Lower leg skin (tissue), 3 donors: ENCODE measurements at regions not wholly inside any gene's neighbourhood (a gene's known extent, or its start where the extent isn't known, plus 50 kb on each side); places are given as distances from the start of the nearest gene placed in this dataset.

Experiments
- CTCF ChIP-seq, 3 donors: fragments of 450-650 bp; IDR thresholded peaks; one replicate each; pipeline ENCODE4 v1.5.1; 2016; ENCODE audit warnings: antibody characterized with exemption in 3 of 3, mild to moderate bottlenecking in 3 of 3, moderate library complexity in 2 of 3
- POLR2A ChIP-seq, 2 donors: fragments of 450-650 bp; IDR thresholded peaks; one replicate each; pipeline ENCODE4 v1.6.1; 2016 to 2017; ENCODE audit warnings: antibody characterized with exemption in 2 of 2, mild to moderate bottlenecking in 1 of 2, moderate library complexity in 1 of 2

GRCh38 chr15:81425905-81426304 is 51.9 kb upstream of the TMC3 start:
- TF ChIP-seq CTCF (IDR thresholded peaks at IDR 0.05) (no peak), POLR2A (IDR thresholded peaks at IDR 0.05) (no peak)
